HUDEP-2 (cell line): ENCODE measurements at regions not wholly inside any gene's neighbourhood (a gene's known extent, or its start where the extent isn't known, plus 50 kb on each side); places are given as distances from the start of the nearest gene placed in this dataset.
"Not testable (repeated sequence)": the region's sequence is repeated elsewhere in the genome, so short reads cannot be mapped to it uniquely, and the experiment has no call there.

Experiments used
- DNase-seq, 76 experiments: peaks; one replicate each; lab custom pipeline; 2025; ENCODE audit not compliant: unreplicated experiment in 76 of 76; lab: John Stamatoyannopoulos, UW

- DNase-seq, result not testable (repeated sequence)
These were observed 63.1 kb downstream of the TRIM43 start for GRCh38 chr2:95654897-95655296.

GRCh38 chr2:95656553-95656952 is 64.8 kb downstream of the TRIM43 start:
- not testable (repeated sequence) for DNase-seq

GRCh38 chr2:95657937-95658336 is 66.1 kb downstream of the TRIM43 start:
- not testable (repeated sequence) for DNase-seq

- DNase-seq, result not testable (repeated sequence)
These were observed 69.2 kb downstream of the TRIM43 start for GRCh38 chr2:95660766-95661562.

DNA sequence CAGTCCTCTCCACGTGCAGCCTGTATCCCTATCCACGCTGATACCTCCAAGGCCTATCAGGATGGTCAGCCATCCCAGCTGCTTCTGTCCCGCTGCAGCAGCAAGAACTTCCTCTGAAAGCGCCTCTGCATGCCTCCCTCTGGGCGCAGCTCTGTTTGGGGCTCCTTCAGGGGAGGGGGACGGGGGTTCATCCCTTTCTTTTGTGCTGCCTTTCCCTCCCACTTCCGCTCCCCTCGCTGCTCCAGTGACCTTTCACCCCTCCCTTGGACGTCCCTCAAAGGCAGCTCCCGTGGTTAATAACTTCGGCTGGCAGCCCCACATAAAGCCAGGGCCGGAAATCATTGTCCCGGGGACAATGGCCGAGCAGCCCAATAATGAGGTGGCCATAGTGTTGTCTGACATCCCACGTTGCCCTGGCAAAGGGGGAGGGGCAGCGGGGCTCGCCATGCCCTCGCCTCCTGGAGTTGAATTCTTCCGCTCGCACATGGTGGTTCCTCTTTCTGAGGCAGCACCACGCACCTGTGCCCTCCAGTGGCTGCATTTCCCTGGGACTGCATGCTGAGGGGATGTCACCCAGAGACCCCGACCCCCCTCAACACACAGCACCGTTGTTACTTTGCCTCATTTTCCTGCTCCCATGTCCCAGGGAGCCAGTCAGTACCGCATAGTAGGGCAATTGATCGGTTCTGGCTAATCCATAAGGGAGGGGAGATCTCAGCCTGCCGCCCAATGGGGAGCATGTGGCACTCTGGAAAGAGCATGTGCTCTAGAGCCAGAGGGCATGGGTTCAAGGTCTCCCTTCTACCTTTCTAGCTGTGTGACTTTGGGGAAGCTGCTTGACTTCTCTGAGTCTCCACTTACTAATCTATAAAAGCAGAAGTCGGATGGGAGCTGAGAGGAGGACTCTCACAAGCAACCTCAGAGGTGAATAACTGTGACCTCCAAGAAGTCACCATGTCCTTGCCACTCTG is 72.0 kb downstream of the TRIM43 start:
- DNase-seq, result not testable (repeated sequence)

DNA sequence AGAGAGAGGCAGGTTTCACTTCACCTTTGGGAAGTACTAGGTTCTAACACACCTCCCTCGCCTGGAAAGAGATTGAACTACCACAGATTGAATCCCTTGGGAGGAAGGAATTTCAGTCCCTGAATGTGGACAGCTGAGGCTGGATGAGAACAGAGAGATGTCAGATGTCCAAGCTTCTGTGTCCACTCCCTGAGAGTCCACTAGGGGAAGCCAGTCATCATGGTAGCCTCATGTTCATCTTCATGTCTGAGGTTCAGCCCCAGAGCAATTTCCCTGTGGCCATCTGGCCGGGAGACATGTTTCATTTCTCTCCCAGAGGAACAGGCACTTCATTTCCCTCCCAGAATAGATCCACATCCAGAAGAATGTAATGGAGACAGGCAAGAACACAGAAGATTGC is 74.8 kb downstream of the TRIM43 start:
- not testable (repeated sequence) for DNase-seq

DNA sequence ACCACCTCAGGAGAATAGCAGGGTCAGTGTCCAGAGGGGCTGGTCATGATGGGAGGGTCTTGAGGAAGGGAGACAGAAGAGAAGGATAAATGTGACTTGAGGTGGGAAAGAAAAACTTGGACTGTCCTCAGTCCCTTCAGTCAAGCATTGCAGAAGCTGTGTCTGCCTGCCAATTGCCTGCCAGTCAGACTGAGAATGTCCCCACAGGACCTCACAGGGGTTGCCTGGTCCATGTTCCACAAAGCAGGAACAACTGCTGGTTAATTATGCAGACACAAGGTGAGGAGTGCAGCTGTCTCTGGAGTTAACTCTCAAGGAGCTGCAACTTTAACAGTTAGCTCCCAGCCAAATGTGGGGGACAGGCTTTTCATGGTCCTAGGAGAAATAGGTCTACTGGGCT is 75.7 kb downstream of the TRIM43 start:
- DNase-seq, result no peak

- DNase-seq, result not testable (repeated sequence)
These were observed 77.1 kb downstream of the TRIM43 start for GRCh38 chr2:95668934-95669333.

- no peak for DNase-seq
These were observed 77.7 kb downstream of the TRIM43 start for GRCh38 chr2:95669441-95669991.

- no peak for DNase-seq
These were observed 78.4 kb downstream of the TRIM43 start for GRCh38 chr2:95670167-95670566.

DNA sequence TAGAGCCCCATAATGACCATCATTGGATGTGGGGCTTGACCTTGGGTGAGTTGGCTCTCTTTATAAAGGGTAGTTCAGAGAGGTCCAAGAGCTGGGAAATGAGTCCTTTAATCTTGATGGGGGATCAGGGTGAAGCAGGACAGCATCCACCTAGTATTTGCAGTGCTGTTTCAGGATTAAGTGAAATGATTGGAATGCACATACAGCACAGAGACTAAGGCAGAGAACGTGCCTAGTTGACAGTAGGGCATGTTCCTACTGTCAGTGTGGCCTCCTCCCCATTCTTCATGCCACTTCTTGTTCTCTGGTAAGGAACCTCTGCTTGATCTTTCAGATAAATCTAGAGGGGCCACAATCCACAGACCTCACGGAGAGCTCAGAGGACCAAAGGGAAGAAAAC is 78.9 kb downstream of the TRIM43 start:
- DNase-seq, result no peak

- not testable (repeated sequence) for DNase-seq
These were observed 79.4 kb downstream of the TRIM43 start for GRCh38 chr2:95671171-95671570.

GRCh38 chr2:95671992-95672391 is 80.2 kb downstream of the TRIM43 start:
- DNase-seq, result not testable (repeated sequence)

GRCh38 chr2:95672500-95672899 is 80.7 kb downstream of the TRIM43 start:
- DNase-seq, result not testable (repeated sequence)

DNA sequence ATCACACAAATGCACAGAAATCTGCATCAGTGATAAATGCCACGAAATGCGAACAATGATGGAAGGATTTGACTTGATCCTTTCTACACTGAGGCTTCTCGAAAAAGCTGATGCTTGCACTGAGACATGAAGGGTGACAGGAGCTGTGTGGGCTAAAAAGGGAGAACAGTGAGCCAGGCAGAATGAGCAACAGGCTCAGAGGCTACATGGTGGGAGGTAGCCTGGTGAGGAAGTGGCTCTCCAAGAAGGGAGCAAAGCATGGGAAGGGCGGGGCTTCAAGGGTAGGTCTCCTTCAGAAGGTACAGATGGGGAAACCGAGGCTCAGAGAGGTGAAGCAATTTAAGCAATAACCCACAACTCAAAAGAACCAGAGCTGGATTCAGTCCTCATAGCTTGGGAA is 82.4 kb downstream of the TRIM43 start:
- no peak for DNase-seq

DNA sequence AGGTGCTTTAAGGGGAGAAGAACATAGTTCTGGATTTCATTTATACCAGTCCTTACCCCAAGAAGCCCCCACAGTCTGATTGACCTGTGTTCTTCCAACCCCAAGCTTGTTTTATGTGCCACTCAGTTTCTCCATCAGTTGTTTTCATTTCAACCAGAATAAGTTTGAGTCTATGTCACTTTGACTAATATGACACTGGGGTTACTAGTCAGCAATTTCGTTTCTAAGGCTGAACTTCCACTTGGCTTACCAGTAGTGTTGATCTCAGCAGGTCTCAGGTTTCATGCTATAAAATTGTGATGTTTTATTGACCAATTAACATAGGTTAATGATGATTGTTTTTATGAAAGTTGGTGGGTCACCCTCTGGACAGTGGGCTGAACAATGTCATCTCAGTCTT is 84.8 kb downstream of the TRIM43 start:
- not testable (repeated sequence) for DNase-seq

- DNase-seq, result no peak
These were observed 85.5 kb downstream of the TRIM43 start for GRCh38 chr2:95677346-95677745.

GRCh38 chr2:95677833-95678232 is 86.0 kb downstream of the TRIM43 start:
- DNase-seq, result not testable (repeated sequence)

DNA sequence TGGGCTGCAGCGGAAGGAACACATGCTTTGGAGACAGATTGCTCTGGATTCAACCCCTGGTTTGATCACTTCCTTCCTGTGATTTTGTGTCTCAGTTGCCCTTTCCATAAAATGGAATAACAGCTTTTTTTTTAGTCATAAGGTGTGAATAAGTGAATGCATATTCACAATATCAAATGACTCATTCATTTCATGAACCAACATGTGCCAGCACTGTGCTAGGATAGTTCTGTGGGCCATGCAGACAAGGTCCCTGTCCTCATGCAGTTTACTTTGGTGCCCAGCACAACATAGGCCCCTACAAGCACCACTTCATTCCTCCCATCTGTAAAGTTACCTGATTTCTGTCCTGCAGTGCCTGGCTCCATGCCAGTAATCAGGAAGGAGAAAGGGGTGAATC is 89.4 kb downstream of the TRIM43 start:
- not testable (repeated sequence) for DNase-seq

GRCh38 chr2:95681589-95682081 is 89.8 kb downstream of the TRIM43 start:
- DNase-seq, result not testable (repeated sequence)
